MM.1S (cell line): ENCODE measurements at regions not wholly inside any gene's neighbourhood (a gene's known extent, or its start where the extent isn't known, plus 50 kb on each side); places are given as distances from the start of the nearest gene placed in this dataset.

Experiments
- DNase-seq: peaks from one replicate; pipeline ENCODE4 v3.0.0-alpha.2; 2015
- H2AFZ ChIP-seq: fragments of 300-600 bp; sonication (generic); 2 replicates; pipeline ENCODE4 v1.6.0; 2016; ENCODE audit warnings: antibody characterized with exemption, low read length
- H3F3A ChIP-seq: fragments of 300-600 bp; sonication (generic); 2 replicates; pipeline ENCODE4 v1.6.1; 2016; ENCODE audit warnings: mild to moderate bottlenecking, antibody characterized with exemption, low read length, moderate library complexity, mixed read lengths; ENCODE audit not compliant: insufficient read depth
- H3K27ac ChIP-seq: fragments of 300-600 bp; sonication (generic); 2 replicates; pipeline ENCODE4 v1.5.1; 2016; ENCODE audit warnings: mild to moderate bottlenecking, low read length
- H3K27me3 ChIP-seq: fragments of 300-600 bp; sonication (generic); replicated peaks from 2 replicates; pipeline ENCODE4 v1.6.0; 2016; ENCODE audit warnings: low read length; ENCODE audit not compliant: insufficient read depth
- H3K36me3 ChIP-seq: fragments of 300-600 bp; sonication (generic); replicated peaks from 2 replicates; pipeline ENCODE4 v1.6.1; 2016; ENCODE audit warnings: mild to moderate bottlenecking, low read length, mixed read lengths; ENCODE audit not compliant: insufficient read depth
- H3K4me1 ChIP-seq: fragments of 300-600 bp; sonication (generic); 2 replicates; pipeline ENCODE4 v1.6.1; 2016; ENCODE audit warnings: low read length, mixed read lengths
- H3K4me2 ChIP-seq: fragments of 300-600 bp; sonication (generic); 2 replicates; pipeline ENCODE4 v1.6.0; 2016; ENCODE audit warnings: low read depth, low read length
- H3K4me3 ChIP-seq: fragments of 300-600 bp; sonication (generic); 2 replicates; pipeline ENCODE4 v1.5.1; 2016; ENCODE audit warnings: low read length, mixed read lengths
- H3K79me2 ChIP-seq: fragments of 300-600 bp; sonication (generic); 2 replicates; pipeline ENCODE4 v1.6.1; 2016; ENCODE audit warnings: mixed run types, low read length, mixed read lengths
- H3K9ac ChIP-seq: fragments of 300-600 bp; sonication (generic); 2 replicates; pipeline ENCODE4 v1.6.1; 2016; ENCODE audit warnings: low read length, mixed read lengths
- H3K9me2 ChIP-seq: fragments of 300-600 bp; sonication (generic); replicated peaks from 2 replicates; pipeline ENCODE4 v1.6.1; 2016; ENCODE audit warnings: mild to moderate bottlenecking, low read length, mixed read lengths; ENCODE audit not compliant: insufficient read depth
- H3K9me3 ChIP-seq: fragments of 300-600 bp; sonication (generic); replicated peaks from 2 replicates; pipeline ENCODE4 v1.6.1; 2016; ENCODE audit warnings: mild to moderate bottlenecking, low read length, mixed read lengths; ENCODE audit not compliant: insufficient read depth
- H4K20me1 ChIP-seq: fragments of 300-600 bp; sonication (generic); 2 replicates; pipeline ENCODE4 v1.6.1; 2016; ENCODE audit warnings: mild to moderate bottlenecking, low read length, moderate library complexity, mixed read lengths; ENCODE audit not compliant: insufficient read depth
- EZH2 ChIP-seq: fragments of 300-600 bp; sonication (generic); optimal IDR thresholded peaks from 2 replicates; pipeline ENCODE3; 2017; ENCODE audit warnings: low read depth, mild to moderate bottlenecking, antibody characterized with exemption, low read length, mixed read lengths
- EZH2phosphoT487 ChIP-seq: fragments of 300-600 bp; sonication (generic); IDR thresholded peaks from 2 replicates; pipeline ENCODE4 v1.6.1; 2018; ENCODE audit warnings: antibody characterized with exemption, low read length
- TF ChIP-seq, protein P1 (sequence below): fragments of 300-600 bp; sonication (generic); IDR thresholded peaks from 2 replicates; pipeline ENCODE4 v1.5.1; 2016; ENCODE audit warnings: antibody characterized with exemption, low read length, mixed read lengths

DNA sequence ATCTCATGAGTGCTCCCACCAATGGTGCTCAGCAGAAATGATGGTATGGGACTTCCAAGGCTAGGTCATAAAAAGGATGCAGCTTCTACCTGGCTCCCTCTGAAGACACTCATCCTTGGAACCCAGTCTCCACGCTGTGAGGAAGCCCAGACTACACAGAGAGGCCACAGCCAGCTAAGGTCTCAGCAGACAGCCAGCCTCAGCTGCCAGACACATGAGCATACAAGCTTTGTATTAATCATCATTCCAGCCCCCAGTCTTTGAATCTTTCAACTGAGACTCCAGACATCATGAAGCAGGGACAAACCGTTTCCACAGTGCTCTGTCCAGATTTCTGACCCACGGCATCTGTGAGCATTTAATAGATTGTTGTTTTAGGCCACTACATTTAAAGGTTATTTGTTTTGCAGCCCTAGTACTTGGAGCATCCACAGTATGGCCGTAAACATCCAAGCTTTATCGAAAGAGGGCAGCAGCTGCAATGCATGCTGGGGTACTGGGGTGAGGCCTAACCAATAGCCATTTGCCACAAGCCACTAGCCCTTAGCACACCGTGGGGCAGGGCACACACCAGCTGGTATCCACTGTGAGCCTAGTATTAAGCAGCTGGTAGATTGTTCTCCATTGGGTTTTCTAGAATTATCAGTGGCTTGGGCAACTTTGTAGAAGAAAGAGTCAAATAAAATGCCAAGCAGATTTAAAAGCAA is 449.1 kb downstream of the BCOR start:
- Histone ChIP-seq H3K9ac (no peak overlapping the region), H4K20me1 (no peaks in the 10 kb centered on the region), H3K9me2 (no peaks in the 10 kb centered on the region), H3K4me2 (no peak overlapping the region), H3K4me3 (no peak overlapping the region), H2AFZ (no peak overlapping the region), H3K9me3 (no peaks in the 10 kb centered on the region), H3K4me1 (peaks cover 3% of the 10 kb centered on the region; the same call in 1 of the 2 replicates), H3K36me3 (no peaks in the 10 kb centered on the region), H3K79me2 (no peaks in the 10 kb centered on the region), H3K27ac (no peak overlapping the region), H3K27me3 (no peaks in the 10 kb centered on the region), H3F3A (no peaks in the 10 kb centered on the region)
- no peak for DNase-seq
- TF ChIP-seq EZH2 (no peak), EZH2phosphoT487 (no peak)
- TF ChIP-seq, protein P1, sequence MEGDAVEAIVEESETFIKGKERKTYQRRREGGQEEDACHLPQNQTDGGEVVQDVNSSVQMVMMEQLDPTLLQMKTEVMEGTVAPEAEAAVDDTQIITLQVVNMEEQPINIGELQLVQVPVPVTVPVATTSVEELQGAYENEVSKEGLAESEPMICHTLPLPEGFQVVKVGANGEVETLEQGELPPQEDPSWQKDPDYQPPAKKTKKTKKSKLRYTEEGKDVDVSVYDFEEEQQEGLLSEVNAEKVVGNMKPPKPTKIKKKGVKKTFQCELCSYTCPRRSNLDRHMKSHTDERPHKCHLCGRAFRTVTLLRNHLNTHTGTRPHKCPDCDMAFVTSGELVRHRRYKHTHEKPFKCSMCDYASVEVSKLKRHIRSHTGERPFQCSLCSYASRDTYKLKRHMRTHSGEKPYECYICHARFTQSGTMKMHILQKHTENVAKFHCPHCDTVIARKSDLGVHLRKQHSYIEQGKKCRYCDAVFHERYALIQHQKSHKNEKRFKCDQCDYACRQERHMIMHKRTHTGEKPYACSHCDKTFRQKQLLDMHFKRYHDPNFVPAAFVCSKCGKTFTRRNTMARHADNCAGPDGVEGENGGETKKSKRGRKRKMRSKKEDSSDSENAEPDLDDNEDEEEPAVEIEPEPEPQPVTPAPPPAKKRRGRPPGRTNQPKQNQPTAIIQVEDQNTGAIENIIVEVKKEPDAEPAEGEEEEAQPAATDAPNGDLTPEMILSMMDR: no peak

GRCh38 chrX:39650768-39651347 is 446.9 kb downstream of the BCOR start:
- H3K4me2 ChIP-seq: no peak overlapping the region
- no peak overlapping the region for H3K27ac ChIP-seq
- H3K9ac ChIP-seq: no peak overlapping the region
- no peak overlapping the region for H3K4me3 ChIP-seq
- H3K79me2 ChIP-seq: no peaks in the 10 kb centered on the region
- no peaks in the 10 kb centered on the region for H3F3A ChIP-seq
- no peak overlapping the region for H2AFZ ChIP-seq
- no peak for TF ChIP-seq EZH2
- no peak for TF ChIP-seq EZH2phosphoT487
- TF ChIP-seq, protein P1: no peak
- H3K27me3 ChIP-seq: no peaks in the 10 kb centered on the region
- H4K20me1 ChIP-seq: no peaks in the 10 kb centered on the region
- H3K9me2 ChIP-seq: no peaks in the 10 kb centered on the region
- DNase-seq: no peak
- H3K4me1 ChIP-seq: peaks cover 3% of the 10 kb centered on the region; the same call in 1 of the 2 replicates
- no peaks in the 10 kb centered on the region for H3K9me3 ChIP-seq
- no peaks in the 10 kb centered on the region for H3K36me3 ChIP-seq

DNA sequence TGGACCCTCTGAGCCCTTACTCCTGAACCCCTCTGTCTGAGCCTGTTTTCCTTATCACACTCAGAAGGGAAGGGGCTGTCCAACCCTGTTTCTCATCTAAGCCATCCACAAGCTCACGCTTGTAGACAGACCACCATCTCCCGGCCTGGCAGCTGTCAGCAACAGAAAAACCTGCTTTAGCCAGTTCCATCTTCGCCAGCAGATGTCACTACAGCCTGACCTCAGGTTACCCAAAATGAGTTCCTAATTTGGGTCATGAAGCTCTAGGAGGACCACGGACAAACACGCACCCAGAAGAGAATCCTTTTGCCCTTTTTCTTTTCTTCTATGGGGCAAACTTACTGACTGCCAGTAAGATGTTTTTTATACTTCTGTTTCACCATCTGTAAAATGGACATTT is 445.4 kb downstream of the BCOR start:
- Histone ChIP-seq H3K79me2 (no peaks in the 10 kb centered on the region), H2AFZ (0 out of 2 replicates have a peak overlapping the region, but pooled peaks have one; percentile 53), H3K4me1 (peaks cover 3% of the 10 kb centered on the region; the same call in 1 of the 2 replicates), H3K9ac (peak overlapping the region; percentile 58; the same call in 1 of the 2 replicates), H3K9me3 (no peaks in the 10 kb centered on the region), H3K4me3 (no peak overlapping the region; the same call in 1 of the 2 replicates), H3K9me2 (no peaks in the 10 kb centered on the region), H3K27me3 (no peaks in the 10 kb centered on the region), H3K27ac (peak overlapping the region; percentile 66; the same call in 1 of the 2 replicates), H3K4me2 (peak overlapping the region; percentile 85), H3K36me3 (no peaks in the 10 kb centered on the region), H3F3A (no peaks in the 10 kb centered on the region), H4K20me1 (no peaks in the 10 kb centered on the region)
- no peak for TF ChIP-seq EZH2phosphoT487
- TF ChIP-seq, protein P1: peak; percentile 56
- peak; percentile 64 for DNase-seq
